ENCODE measurements at regions not wholly inside any gene's neighbourhood (a gene's known extent, or its start where the extent isn't known, plus 50 kb on each side); places are given as distances from the start of the nearest gene placed in this dataset.

- intact Hi-C loops (cut with DNase I) = no loop called here
- Histone ChIP-seq H3K4me3 (no peak overlapping the region), H3K9me3 (no peaks in the 10 kb centered on the region), H3K27ac (no peak overlapping the region), H3K4me1 (no peaks in the 10 kb centered on the region), H3K36me3 (no peaks in the 10 kb centered on the region), H3K27me3 (no peaks in the 10 kb centered on the region)
- ATAC-seq = no peak
- WGBS (ENCODE audit: insufficient coverage, low coverage, low lambda C conversion rate, missing lambda C conversion rate) = 56% methylated on average over 1 of the region's 1 CpG
- no peak for TF ChIP-seq POLR2A (IDR thresholded peaks at IDR 0.05)
- TF ChIP-seq, protein P1, sequence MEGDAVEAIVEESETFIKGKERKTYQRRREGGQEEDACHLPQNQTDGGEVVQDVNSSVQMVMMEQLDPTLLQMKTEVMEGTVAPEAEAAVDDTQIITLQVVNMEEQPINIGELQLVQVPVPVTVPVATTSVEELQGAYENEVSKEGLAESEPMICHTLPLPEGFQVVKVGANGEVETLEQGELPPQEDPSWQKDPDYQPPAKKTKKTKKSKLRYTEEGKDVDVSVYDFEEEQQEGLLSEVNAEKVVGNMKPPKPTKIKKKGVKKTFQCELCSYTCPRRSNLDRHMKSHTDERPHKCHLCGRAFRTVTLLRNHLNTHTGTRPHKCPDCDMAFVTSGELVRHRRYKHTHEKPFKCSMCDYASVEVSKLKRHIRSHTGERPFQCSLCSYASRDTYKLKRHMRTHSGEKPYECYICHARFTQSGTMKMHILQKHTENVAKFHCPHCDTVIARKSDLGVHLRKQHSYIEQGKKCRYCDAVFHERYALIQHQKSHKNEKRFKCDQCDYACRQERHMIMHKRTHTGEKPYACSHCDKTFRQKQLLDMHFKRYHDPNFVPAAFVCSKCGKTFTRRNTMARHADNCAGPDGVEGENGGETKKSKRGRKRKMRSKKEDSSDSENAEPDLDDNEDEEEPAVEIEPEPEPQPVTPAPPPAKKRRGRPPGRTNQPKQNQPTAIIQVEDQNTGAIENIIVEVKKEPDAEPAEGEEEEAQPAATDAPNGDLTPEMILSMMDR (IDR thresholded peaks at IDR 0.05) = no peak
- no peak for DNase-seq
Measured at GRCh38 chr7:108722561-108722960, 152.9 kb downstream of the DNAJB9 start.

GRCh38 chr7:108723381-108723814 lies 153.7 kb downstream of the DNAJB9 start:
- Histone ChIP-seq H3K9me3 (no peaks in the 10 kb centered on the region), H3K27ac (no peak overlapping the region), H3K4me3 (no peak overlapping the region), H3K4me1 (no peaks in the 10 kb centered on the region), H3K27me3 (no peaks in the 10 kb centered on the region), H3K36me3 (no peaks in the 10 kb centered on the region)
- intact Hi-C loops (cut with DNase I) = no loop called here
- 37% methylated on average over 3 of the region's 4 CpGs for WGBS (ENCODE audit: insufficient coverage, low coverage, low lambda C conversion rate, missing lambda C conversion rate)
- ATAC-seq (no peak), DNase-seq (no peak)
- TF ChIP-seq, protein P1 (IDR thresholded peaks at IDR 0.05) = no peak
- no peak for TF ChIP-seq POLR2A (IDR thresholded peaks at IDR 0.05)

GRCh38 chr7:108724251-108725100 lies 154.8 kb downstream of the DNAJB9 start:
- no peaks in the 10 kb centered on the region for H3K36me3 ChIP-seq
- H3K9me3 ChIP-seq = no peaks in the 10 kb centered on the region
- H3K27me3 ChIP-seq = no peaks in the 10 kb centered on the region
- no peak overlapping the region for H3K4me3 ChIP-seq
- DNase-seq = no peak
- H3K4me1 ChIP-seq = no peaks in the 10 kb centered on the region
- ATAC-seq = no peak
- no peak overlapping the region for H3K27ac ChIP-seq
- 28% methylated on average over 3 of the region's 3 CpGs for WGBS (ENCODE audit: insufficient coverage, low coverage, low lambda C conversion rate, missing lambda C conversion rate)
- intact Hi-C loops (cut with DNase I) = no loop called here
- TF ChIP-seq, protein P1 (IDR thresholded peaks at IDR 0.05) = no peak
- no peak for TF ChIP-seq POLR2A (IDR thresholded peaks at IDR 0.05)

GRCh38 chr7:108735814-108736213 lies 166.1 kb downstream of the DNAJB9 start:
- intact Hi-C loops (cut with DNase I) = no loop called here
- no peaks in the 10 kb centered on the region for H3K4me1 ChIP-seq
- ATAC-seq = no peak
- H3K4me3 ChIP-seq = no peak overlapping the region
- no peak overlapping the region for H3K27ac ChIP-seq
- TF ChIP-seq, protein P1 (IDR thresholded peaks at IDR 0.05) = no peak
- TF ChIP-seq POLR2A (IDR thresholded peaks at IDR 0.05) = no peak
- DNase-seq = no peak
- H3K36me3 ChIP-seq = no peaks in the 10 kb centered on the region
- H3K9me3 ChIP-seq = no peaks in the 10 kb centered on the region
- no peaks in the 10 kb centered on the region for H3K27me3 ChIP-seq

Data from right lobe of liver (tissue), 6 donors.